ENCODE measurements at regions not wholly inside any gene's neighbourhood (a gene's known extent, or its start where the extent isn't known, plus 50 kb on each side); places are given as distances from the start of the nearest gene placed in this dataset.
A peak's percentile ranks its signal among the peaks of the same experiment; 100 is the strongest.
"Not testable (repeated sequence)": the region's sequence is repeated elsewhere in the genome, so short reads cannot be mapped to it uniquely, and the experiment has no call there.

DNA sequence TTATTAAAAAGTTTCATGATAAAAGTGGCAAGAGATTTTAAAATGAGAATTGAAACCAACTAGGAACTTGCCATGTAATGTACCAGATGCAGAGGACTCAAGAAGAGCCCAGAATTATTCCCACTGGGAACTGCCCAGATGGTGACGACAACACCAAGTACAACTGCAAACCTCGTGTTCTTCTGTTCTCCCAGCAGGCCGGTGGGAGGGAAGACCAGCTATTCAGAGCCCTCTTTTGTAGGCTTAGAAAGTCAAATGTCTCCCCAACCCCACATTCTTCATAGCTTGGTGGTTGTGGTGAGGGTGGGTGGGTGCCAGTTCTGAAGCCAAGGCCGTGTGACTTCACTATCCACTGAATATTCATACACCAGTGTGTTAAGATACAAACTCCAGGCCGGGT is 54.3 kb upstream of the ITGB1 start:
- peaks cover 1% of the 10 kb centered on the region for H3K9me3 Mint-ChIP-seq
- H3K27ac Mint-ChIP-seq: no peak overlapping the region
- intact Hi-C loops (cut with micrococcal nuclease): no loop called here
- peaks cover 19% of the 10 kb centered on the region for H3K4me1 Mint-ChIP-seq (ENCODE audit: low read depth)
- DNase-seq (no peak), ATAC-seq (no peak)
- no peaks in the 10 kb centered on the region for H3K36me3 Mint-ChIP-seq (ENCODE audit: low read depth)
- peaks cover 14% of the 10 kb centered on the region for H3K27me3 Mint-ChIP-seq
- POLR2A ChIA-PET: no interaction called here
- CTCF ChIA-PET: interaction anchor here (1.1 kb wide), 1 partner anchor 143 kb away, joined by 3 read pairs; no protein-coding TSS in a partner anchor
- TF ChIP-seq, protein P1, sequence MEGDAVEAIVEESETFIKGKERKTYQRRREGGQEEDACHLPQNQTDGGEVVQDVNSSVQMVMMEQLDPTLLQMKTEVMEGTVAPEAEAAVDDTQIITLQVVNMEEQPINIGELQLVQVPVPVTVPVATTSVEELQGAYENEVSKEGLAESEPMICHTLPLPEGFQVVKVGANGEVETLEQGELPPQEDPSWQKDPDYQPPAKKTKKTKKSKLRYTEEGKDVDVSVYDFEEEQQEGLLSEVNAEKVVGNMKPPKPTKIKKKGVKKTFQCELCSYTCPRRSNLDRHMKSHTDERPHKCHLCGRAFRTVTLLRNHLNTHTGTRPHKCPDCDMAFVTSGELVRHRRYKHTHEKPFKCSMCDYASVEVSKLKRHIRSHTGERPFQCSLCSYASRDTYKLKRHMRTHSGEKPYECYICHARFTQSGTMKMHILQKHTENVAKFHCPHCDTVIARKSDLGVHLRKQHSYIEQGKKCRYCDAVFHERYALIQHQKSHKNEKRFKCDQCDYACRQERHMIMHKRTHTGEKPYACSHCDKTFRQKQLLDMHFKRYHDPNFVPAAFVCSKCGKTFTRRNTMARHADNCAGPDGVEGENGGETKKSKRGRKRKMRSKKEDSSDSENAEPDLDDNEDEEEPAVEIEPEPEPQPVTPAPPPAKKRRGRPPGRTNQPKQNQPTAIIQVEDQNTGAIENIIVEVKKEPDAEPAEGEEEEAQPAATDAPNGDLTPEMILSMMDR (IDR thresholded peaks at IDR 0.05): no peak
- no peak overlapping the region for H3K4me3 Mint-ChIP-seq

DNA sequence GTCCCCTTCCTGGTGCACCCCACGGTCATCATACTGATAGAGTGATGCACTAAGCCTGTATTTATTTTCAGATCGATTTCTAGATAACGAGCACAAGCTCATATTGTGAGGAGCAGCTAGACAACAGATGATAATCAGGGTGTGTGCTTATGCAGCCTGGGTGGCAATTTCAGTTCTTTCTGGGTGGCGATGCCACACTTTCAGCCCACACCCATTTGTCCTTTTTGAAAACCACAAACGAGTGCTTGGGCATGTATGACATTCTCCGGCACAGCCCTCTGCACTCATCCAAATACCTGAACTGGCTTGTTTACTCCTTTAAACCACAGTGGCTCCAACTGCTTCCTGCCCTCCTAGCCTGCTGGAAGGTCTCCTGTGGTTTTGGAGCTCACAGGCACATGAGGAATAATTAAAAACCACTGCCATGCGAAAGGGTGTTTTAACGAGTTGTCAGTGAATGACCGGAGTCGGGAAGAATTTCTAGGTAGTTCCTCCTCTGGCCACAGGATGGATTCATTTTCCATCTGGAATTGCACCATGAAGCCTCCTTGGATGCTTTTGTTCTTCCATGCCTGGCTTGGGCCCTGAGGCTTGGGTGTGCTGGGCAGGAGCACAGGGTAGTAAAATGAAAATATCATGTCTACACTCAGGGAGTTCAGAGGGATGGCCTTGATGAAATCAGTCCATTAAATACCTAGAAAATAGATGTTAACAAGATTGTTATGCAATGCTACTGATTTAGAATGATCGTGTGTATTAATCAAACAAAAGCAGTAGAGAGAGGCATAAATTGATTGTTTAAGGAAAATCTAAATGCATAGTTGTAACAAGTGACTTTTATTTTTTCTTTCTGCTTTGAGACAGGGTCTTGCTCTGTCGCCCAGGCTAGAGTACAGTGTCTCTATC is 52.4 kb upstream of the ITGB1 start:
- POLR2A ChIA-PET: no interaction called here
- no peaks in the 10 kb centered on the region for H3K9me3 Mint-ChIP-seq
- no peak overlapping the region for H3K27ac Mint-ChIP-seq
- CTCF ChIA-PET: interaction anchor here (0.7 to 2.5 kb wide), 14 partner anchors 25 to 766 kb away, joined by 3 to 16 read pairs (median 6); no protein-coding TSS in a partner anchor
- ATAC-seq (peak; percentile 18), DNase-seq (peak; percentile 29)
- H3K27me3 Mint-ChIP-seq: peaks cover 15% of the 10 kb centered on the region
- intact Hi-C loops (cut with micrococcal nuclease): no loop called here
- H3K4me3 Mint-ChIP-seq: no peak overlapping the region
- no peaks in the 10 kb centered on the region for H3K36me3 Mint-ChIP-seq (ENCODE audit: low read depth)
- TF ChIP-seq, protein P1 (IDR thresholded peaks at IDR 0.05): no peak
- H3K4me1 Mint-ChIP-seq (ENCODE audit: low read depth): peaks cover 24% of the 10 kb centered on the region

DNA sequence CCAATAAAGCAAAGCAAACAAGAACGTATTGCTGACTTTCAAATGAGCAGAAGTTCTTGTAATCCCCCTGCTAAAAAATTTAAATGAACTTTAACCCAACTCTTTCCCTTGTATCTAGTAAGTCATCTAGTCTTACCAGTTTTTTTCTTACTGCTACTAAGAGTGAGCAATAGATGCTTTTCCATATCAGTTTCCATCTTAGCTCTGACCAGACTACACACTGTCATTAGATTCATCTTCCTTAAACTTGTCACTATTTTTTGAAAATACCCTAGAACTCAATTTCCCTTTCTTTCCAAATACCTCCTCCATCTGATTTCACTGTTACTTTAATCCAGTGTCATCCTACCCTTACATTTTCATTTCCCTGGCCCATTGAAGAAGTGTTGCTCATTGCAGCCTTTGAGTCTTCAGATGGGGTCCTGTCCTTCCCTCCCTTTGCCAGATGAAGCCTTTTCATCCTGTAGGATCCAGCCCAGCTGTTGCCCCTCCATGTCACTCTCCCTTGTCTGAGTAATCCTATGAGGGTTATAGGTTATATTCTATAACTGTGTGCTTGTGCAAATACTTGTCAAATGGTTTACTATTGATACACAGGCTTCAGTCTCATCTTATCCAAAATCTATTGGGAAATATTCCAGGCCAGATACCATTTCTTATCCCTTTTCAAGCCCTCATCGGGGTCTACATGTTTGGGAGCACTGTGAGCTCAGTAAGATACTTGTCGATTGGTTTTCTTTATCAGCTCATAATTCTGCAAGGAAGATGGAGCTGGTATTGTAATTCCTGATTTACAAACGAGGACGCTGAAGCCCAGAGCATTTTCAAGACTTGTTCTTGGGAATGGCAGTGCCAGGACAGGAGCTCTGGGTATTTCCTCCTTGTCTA is 51.5 kb upstream of the ITGB1 start:
- intact Hi-C loops (cut with micrococcal nuclease): loop anchor here (10.0 kb wide), 1 partner anchor 635 kb away; no protein-coding TSS in a partner anchor
- Mint-ChIP-seq H3K27ac (no peak overlapping the region), H3K9me3 (no peaks in the 10 kb centered on the region), H3K4me3 (no peak overlapping the region), H3K4me1 (ENCODE audit: low read depth) (peaks cover 27% of the 10 kb centered on the region), H3K27me3 (peaks cover 15% of the 10 kb centered on the region), H3K36me3 (ENCODE audit: low read depth) (no peaks in the 10 kb centered on the region)
- TF ChIP-seq, protein P1 (IDR thresholded peaks at IDR 0.05): no peak
- ATAC-seq: peak; percentile 25
- no peak for DNase-seq
- CTCF ChIA-PET: interaction anchor here (0.6 to 2.5 kb wide), 68 partner anchors 9 to 819 kb away, joined by 3 to 16 read pairs (median 4); partner anchors contain the start of gene CCDC7
- POLR2A ChIA-PET: no interaction called here

DNA sequence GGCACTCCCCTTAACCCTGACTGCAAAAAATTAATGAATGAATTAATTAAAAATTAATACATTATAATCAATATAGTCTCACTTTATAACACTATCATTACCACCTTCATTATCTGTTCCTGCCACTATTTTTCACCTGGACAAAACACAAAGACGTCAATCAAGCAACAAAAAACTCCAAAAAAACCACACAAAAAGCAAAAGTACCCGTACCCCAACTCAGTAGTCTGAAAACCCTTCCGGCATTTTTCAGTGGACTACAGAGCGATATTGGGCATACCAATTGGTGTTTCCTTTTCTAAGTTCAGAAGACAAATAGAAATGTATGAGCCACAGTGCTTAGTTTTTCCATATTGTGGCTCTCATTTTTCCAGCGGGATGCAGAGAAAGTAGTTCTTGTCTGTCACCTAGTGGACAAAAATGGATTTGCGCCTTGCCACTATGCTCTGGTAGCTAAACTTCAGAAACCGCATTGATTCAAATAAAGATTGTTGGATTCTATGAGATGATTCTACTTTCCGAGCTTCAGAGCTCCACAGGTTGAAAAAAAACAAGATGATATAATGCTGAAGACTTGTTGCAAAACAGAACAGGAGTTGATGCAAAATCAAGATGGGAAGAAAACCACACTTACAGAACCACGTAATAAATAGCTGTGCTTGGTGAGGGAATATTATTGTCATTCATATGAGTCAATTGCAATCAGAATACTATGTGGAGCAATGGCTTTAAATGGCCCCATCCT is 50.6 kb upstream of the ITGB1 start:
- peaks cover 27% of the 10 kb centered on the region for H3K4me1 Mint-ChIP-seq (ENCODE audit: low read depth)
- H3K9me3 Mint-ChIP-seq: no peaks in the 10 kb centered on the region
- H3K27ac Mint-ChIP-seq: peak overlapping the region; percentile 68
- ChIA-PET CTCF (interaction anchor here (0.6 to 2.5 kb wide), 66 partner anchors 9 to 819 kb away, joined by 3 to 16 read pairs (median 4); partner anchors contain the start of gene CCDC7), POLR2A (no interaction called here)
- no peaks in the 10 kb centered on the region for H3K36me3 Mint-ChIP-seq (ENCODE audit: low read depth)
- H3K4me3 Mint-ChIP-seq: peak overlapping the region; percentile 59
- DNase-seq: peak; percentile 75
- TF ChIP-seq, protein P1 (IDR thresholded peaks at IDR 0.05): peak; percentile 99
- intact Hi-C loops (cut with micrococcal nuclease): loop anchor here (1.0 to 10.0 kb wide), 2 partner anchors 213 to 634 kb away; no protein-coding TSS in a partner anchor
- H3K27me3 Mint-ChIP-seq: peaks cover 15% of the 10 kb centered on the region
- peak; percentile 65 for ATAC-seq

DNA sequence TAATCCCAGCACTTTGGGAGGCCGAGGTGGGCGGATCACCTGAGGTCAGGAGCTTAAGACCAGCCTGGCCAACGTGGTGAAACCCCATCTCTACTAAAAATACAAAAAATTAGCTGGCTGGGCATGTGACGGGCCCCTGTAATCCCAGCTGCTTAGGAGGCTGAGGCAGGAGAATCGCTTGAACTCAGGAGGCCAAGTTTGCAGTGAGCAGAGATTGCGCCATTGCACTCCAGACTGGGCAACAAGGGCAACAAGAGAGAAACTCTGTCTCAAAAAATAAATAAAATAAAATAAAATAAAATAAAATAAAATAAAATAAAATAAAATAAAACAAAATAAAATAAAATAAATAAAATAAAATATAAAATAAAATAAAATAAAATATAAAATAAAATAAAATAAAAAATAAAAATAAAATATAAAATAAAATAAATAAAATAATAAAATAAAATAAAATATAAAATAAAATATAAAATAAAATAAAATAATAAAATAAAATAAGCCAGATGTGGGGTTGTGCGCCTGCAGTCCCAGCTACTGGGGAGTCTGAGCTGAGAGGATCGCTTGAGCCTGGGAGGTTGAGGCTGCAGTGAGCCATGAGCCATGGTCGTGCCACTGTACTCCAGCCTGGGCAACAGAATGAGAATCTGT is 49.8 kb upstream of the ITGB1 start:
- intact Hi-C loops (cut with micrococcal nuclease): loop anchor here (1.0 to 10.0 kb wide), 2 partner anchors 213 to 633 kb away; no protein-coding TSS in a partner anchor
- H3K36me3 Mint-ChIP-seq (ENCODE audit: low read depth); POLR2A ChIA-PET; ATAC-seq; H3K4me3 Mint-ChIP-seq; H3K27ac Mint-ChIP-seq; H3K9me3 Mint-ChIP-seq; DNase-seq: not testable (repeated sequence)
- H3K4me1 Mint-ChIP-seq (ENCODE audit: low read depth): peaks cover 27% of the 10 kb centered on the region
- peaks cover 15% of the 10 kb centered on the region for H3K27me3 Mint-ChIP-seq
- CTCF ChIA-PET: interaction anchor here (1.2 kb wide), 1 partner anchor 49 kb away, joined by 3 read pairs; no protein-coding TSS in a partner anchor
